A549 (cell line): ENCODE measurements at regions not wholly inside any gene's neighbourhood (a gene's known extent, or its start where the extent isn't known, plus 50 kb on each side); places are given as distances from the start of the nearest gene placed in this dataset.

Experiments used
- ATAC-seq, 2 experiments: fragments of 200-7000 bp in 1 of 2; fragments of >200 bp in 1 of 2; cut with Nextera tagmentation in 1 of 2; cut with Tn5 transposase in 1 of 2; 3 replicates each; pipeline versions ENCODE4 v1.8.0 to v1.9.1; 2018 to 2020; ENCODE audit warnings: mild to moderate bottlenecking in 1 of 2, moderate library complexity in 1 of 2
- CTCF ChIA-PET: fragments of 300-600 bp; sonication (Branson Sonifier 250); formaldehyde crosslinking; extraction: SDS; loops from one replicate; lab custom pipeline; 2021; ENCODE audit warnings: antibody characterized with exemption, inconsistent platforms; lab: Yijun Ruan, JAX
- POLR2A ChIA-PET: fragments of 350-600 bp; formaldehyde crosslinking; extraction: SDS; loops from one replicate; lab custom pipeline; 2021; ENCODE audit warnings: antibody characterized with exemption, inconsistent platforms; lab: Yijun Ruan, JAX
- DNase-seq, 2 experiments: peaks; one replicate each; pipeline versions ENCODE4 v3.0.0 to v3.0.0-alpha.2; 2011 to 2016; ENCODE audit warnings: low read depth in 1 of 2, low spot score in 1 of 2
- FAIRE-seq: peaks from 2 replicates; lab custom pipeline; 2011; peaks lifted over from hg19 to GRCh38; lab: Jason Lieb, UNC
- H3K27ac ChIP-seq, 2 experiments: fragments of >200 bp; sonication (Bioruptor Twin); formaldehyde crosslinking; 3 replicates each; pipeline ENCODE4 v1.5.1; 2016 to 2017
- H3K4me1 ChIP-seq: fragments of >200 bp; sonication (Bioruptor Twin); formaldehyde crosslinking; 3 replicates; pipeline ENCODE4 v1.6.1; 2016
- H3K4me2 ChIP-seq: fragments of >200 bp; sonication (Bioruptor Twin); formaldehyde crosslinking; 3 replicates; pipeline ENCODE4 v1.6.1; 2016
- H3K4me3 ChIP-seq: fragments of >200 bp; sonication (Bioruptor Twin); formaldehyde crosslinking; 3 replicates; pipeline ENCODE4 v1.5.1; 2016
- H3K9me3 ChIP-seq: fragments of >200 bp; sonication (Bioruptor Twin); formaldehyde crosslinking; 3 replicates; pipeline ENCODE4 v1.6.1; 2016
- CBX2 ChIP-seq: fragments of 200-600 bp; sonication (generic); IDR thresholded peaks from 2 replicates; pipeline ENCODE4 v1.6.1; 2016; ENCODE audit warnings: low read depth, mild to moderate bottlenecking, borderline replicate concordance
- CTCF ChIP-seq: fragments of >200 bp; sonication (Bioruptor Twin); formaldehyde crosslinking; IDR thresholded peaks from 3 replicates; pipeline ENCODE4 v1.5.1; 2016
- EHF ChIP-seq: fragments of 250-450 bp; sonication (Bioruptor Pico); IDR thresholded peaks from 2 replicates; pipeline ENCODE4 v1.5.0; 2020; ENCODE audit warnings: mild to moderate bottlenecking
- ELK1 ChIP-seq: fragments of 150-350 bp; IDR thresholded peaks from 2 replicates; pipeline ENCODE4 v1.6.1; 2014; ENCODE audit warnings: low read depth, mild to moderate bottlenecking, low read length
- EP300 ChIP-seq, 2 experiments: fragments of >200 bp; sonication (Bioruptor Twin); formaldehyde crosslinking; IDR thresholded peaks; 2 replicates in 1 of 2; 3 replicates in 1 of 2; pipeline ENCODE4 v1.6.1; 2016 to 2017
- GATA3 ChIP-seq: IDR thresholded peaks from 2 replicates; pipeline ENCODE4 v1.6.1; 2012; ENCODE audit warnings: borderline replicate concordance
- HOXA7 ChIP-seq: fragments of 250-450 bp; sonication (Bioruptor Pico); IDR thresholded peaks from 2 replicates; pipeline ENCODE4 v1.5.0; 2020; ENCODE audit warnings: mild to moderate bottlenecking, moderate library complexity
- HOXB13 ChIP-seq: fragments of 250-450 bp; sonication (Bioruptor Pico); IDR thresholded peaks from 2 replicates; pipeline ENCODE4 v1.5.0; 2020; ENCODE audit warnings: low read depth, mild to moderate bottlenecking, moderate library complexity
- HOXB5 ChIP-seq: fragments of 250-450 bp; sonication (Bioruptor Pico); IDR thresholded peaks from 2 replicates; pipeline ENCODE4 v1.5.0; 2020; ENCODE audit warnings: mild to moderate bottlenecking, moderate library complexity
- NFE2L2 ChIP-seq: fragments of 150-350 bp; conservative IDR thresholded peaks from 2 replicates; pipeline ENCODE4 v1.6.1; 2014; ENCODE audit warnings: low read length
- NPAS2 ChIP-seq: fragments of 250-450 bp; sonication (Bioruptor Pico); IDR thresholded peaks from 2 replicates; pipeline ENCODE4 v1.8.0; 2022; ENCODE audit warnings: mild to moderate bottlenecking, moderate library complexity, borderline replicate concordance
- PHF8 ChIP-seq: fragments of 200-600 bp; sonication (generic); IDR thresholded peaks from 2 replicates; pipeline ENCODE4 v1.6.1; 2016; ENCODE audit warnings: low read depth, mild to moderate bottlenecking, antibody characterized with exemption, moderate library complexity, borderline replicate concordance
- SMC3 ChIP-seq: fragments of >200 bp; sonication (Bioruptor Twin); formaldehyde crosslinking; IDR thresholded peaks from 3 replicates; pipeline ENCODE4 v1.6.1; 2018; ENCODE audit warnings: inconsistent platforms
- TFCP2L1 ChIP-seq: fragments of 250-450 bp; sonication (Bioruptor Pico); IDR thresholded peaks from 2 replicates; pipeline ENCODE4 v1.5.0; 2021; ENCODE audit warnings: mild to moderate bottlenecking
- TP53 ChIP-seq: fragments of 250-450 bp; sonication (Bioruptor Pico); IDR thresholded peaks from 2 replicates; pipeline ENCODE4 v1.5.0; 2021; ENCODE audit warnings: mild to moderate bottlenecking, moderate library complexity
- ZC3H11A ChIP-seq: fragments of 450-650 bp; IDR thresholded peaks from 2 replicates; pipeline ENCODE4 v1.6.1; 2014; ENCODE audit warnings: antibody characterized with exemption, mild to moderate bottlenecking
- ZFP36 ChIP-seq: fragments of 450-650 bp; IDR thresholded peaks from 2 replicates; pipeline ENCODE4 v1.6.1; 2014; ENCODE audit warnings: borderline replicate concordance; ENCODE audit not compliant: partially characterized antibody
- ZSCAN20 ChIP-seq: fragments of 250-450 bp; sonication (Bioruptor Pico); IDR thresholded peaks from 2 replicates; pipeline ENCODE4 v1.8.0; 2022; ENCODE audit warnings: mild to moderate bottlenecking, moderate library complexity
- WGBS: methylation state at CpG from one replicate; pipeline ENCODE4 v1.1.6; 2017; ENCODE audit errors: missing lambda C conversion rate; 5-methylcytosine and 5-hydroxymethylcytosine counted together
- TF ChIP-seq, protein P1 (sequence below): fragments of 200-600 bp; sonication (generic); IDR thresholded peaks from 2 replicates; pipeline ENCODE4 v1.6.1; 2016; ENCODE audit warnings: antibody characterized with exemption, mild to moderate bottlenecking, moderate library complexity
- TF ChIP-seq, protein P2 (sequence below): fragments of >200 bp; sonication (Bioruptor Twin); formaldehyde crosslinking; IDR thresholded peaks from 2 replicates; pipeline ENCODE4 v1.6.1; 2016
- TF ChIP-seq, protein P3 (sequence below): fragments of 250-450 bp; sonication (Bioruptor Pico); IDR thresholded peaks from 2 replicates; pipeline ENCODE4 v1.5.0; 2021; ENCODE audit warnings: mild to moderate bottlenecking, moderate library complexity, borderline replicate concordance

DNA sequence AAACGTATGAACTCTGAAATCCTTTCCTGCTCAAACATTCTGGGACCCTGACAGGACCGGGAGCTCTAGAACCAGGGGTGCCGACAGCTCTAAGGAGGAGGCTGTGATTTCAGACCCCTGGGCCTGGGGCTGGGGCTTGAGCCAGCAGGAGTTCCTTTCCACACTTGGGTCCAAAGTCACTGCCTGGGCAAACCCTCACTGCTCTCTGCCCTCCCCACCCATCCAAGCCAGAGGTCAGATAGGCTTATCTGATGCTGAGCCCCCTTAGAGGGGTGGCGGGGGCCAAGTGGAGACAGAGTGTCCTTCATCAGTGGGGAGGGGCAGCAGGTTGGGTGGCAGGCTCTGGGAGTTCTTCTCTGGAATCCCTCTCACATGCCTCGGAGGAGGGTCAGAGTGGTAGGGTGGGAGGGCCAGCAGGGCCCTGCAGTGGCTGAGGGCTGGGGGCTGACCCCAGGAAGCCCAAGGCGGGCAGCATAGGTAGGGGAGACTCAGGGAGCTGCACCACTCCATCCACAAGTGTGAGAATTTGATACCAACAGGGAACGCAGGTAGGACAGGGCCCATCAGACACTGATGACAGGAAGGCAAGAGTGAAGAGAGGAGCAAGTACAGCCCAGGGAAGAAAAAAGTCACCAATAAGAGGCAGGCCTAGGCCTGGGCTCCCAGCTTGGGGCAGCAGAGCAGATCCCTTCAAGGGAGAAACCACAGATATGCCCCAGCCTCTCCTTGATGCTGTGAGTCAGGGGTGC, 121.0 kb downstream of the MRPL14 start:
- Histone ChIP-seq H3K4me1 (peaks cover 81% of the 10 kb centered on the region), H3K4me3 (no peak overlapping the region), H3K9me3 (no peaks in the 10 kb centered on the region), H3K4me2 (peak overlapping the region; percentile 100; the same call in 2 of the 3 replicates)
- no peak for TF ChIP-seq SMC3
- TF ChIP-seq HOXB13: no peak
- TF ChIP-seq CBX2: no peak
- TF ChIP-seq, protein P1, sequence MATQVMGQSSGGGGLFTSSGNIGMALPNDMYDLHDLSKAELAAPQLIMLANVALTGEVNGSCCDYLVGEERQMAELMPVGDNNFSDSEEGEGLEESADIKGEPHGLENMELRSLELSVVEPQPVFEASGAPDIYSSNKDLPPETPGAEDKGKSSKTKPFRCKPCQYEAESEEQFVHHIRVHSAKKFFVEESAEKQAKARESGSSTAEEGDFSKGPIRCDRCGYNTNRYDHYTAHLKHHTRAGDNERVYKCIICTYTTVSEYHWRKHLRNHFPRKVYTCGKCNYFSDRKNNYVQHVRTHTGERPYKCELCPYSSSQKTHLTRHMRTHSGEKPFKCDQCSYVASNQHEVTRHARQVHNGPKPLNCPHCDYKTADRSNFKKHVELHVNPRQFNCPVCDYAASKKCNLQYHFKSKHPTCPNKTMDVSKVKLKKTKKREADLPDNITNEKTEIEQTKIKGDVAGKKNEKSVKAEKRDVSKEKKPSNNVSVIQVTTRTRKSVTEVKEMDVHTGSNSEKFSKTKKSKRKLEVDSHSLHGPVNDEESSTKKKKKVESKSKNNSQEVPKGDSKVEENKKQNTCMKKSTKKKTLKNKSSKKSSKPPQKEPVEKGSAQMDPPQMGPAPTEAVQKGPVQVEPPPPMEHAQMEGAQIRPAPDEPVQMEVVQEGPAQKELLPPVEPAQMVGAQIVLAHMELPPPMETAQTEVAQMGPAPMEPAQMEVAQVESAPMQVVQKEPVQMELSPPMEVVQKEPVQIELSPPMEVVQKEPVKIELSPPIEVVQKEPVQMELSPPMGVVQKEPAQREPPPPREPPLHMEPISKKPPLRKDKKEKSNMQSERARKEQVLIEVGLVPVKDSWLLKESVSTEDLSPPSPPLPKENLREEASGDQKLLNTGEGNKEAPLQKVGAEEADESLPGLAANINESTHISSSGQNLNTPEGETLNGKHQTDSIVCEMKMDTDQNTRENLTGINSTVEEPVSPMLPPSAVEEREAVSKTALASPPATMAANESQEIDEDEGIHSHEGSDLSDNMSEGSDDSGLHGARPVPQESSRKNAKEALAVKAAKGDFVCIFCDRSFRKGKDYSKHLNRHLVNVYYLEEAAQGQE: no peak
- no peak for TF ChIP-seq ZFP36
- TF ChIP-seq TP53 (CRISPR knock-in tag): no peak
- no peak for TF ChIP-seq HOXB5
- TF ChIP-seq NPAS2 (CRISPR knock-in tag): no peak
- TF ChIP-seq, all 56 proteins: peak for 0
- ChIA-PET CTCF (interaction anchor here (0.6 to 2.8 kb wide), 9 partner anchors 15 to 237 kb away, joined by 3 to 19 read pairs (median 4); partner anchors contain the start of gene VEGFA), POLR2A (interaction anchor here (0.5 to 0.9 kb wide), 2 partner anchors 10 to 237 kb away, joined by 3 read pairs; partner anchors contain the start of gene VEGFA)
- FAIRE-seq (no peak), ATAC-seq (no peak), DNase-seq (no peak)
- WGBS: 86% methylated on average over 4 of the region's 7 CpGs
- peak overlapping the region; percentile 100 for H3K27ac ChIP-seq

DNA sequence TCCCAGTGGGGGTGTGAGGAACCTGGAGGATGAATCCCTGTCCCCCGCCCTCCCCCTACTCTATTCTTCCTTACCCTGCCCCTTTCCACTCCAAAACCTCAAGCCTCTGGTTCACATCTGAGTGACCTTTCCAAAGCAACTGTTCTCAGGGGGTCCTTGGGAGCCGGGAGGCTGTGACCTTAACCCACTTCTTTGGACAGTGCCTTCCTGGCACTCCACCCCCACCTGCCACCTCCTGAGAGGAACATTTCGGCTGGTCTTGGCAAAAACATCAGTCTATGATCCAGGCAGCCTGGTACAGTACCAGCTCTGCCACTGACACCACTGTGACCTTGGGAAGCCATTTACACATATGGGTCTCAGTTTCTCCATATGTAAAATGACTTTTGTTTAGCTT, 121.7 kb downstream of the MRPL14 start:
- peak overlapping the region; percentile 100 for H3K27ac ChIP-seq
- FAIRE-seq (no peak), ATAC-seq (no peak), DNase-seq (no peak)
- no peak for TF ChIP-seq ZFP36
- TF ChIP-seq NFE2L2: no peak
- no peak for TF ChIP-seq EHF (CRISPR knock-in tag)
- TF ChIP-seq EP300 (IDR thresholded peaks at IDR 0.05): no peak
- TF ChIP-seq, protein P2, sequence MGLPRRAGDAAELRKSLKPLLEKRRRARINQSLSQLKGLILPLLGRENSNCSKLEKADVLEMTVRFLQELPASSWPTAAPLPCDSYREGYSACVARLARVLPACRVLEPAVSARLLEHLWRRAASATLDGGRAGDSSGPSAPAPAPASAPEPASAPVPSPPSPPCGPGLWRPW: no peak
- no peak for TF ChIP-seq GATA3
- TF ChIP-seq ZSCAN20: no peak
- H3K4me2 ChIP-seq: peak overlapping the region; percentile 100
- 43% methylated on average over 2 of the region's 3 CpGs for WGBS
- CTCF ChIA-PET: interaction anchor here (0.9 to 2.8 kb wide), 12 partner anchors 12 to 339 kb away, joined by 3 to 19 read pairs (median 4); partner anchors contain the start of gene VEGFA
- H3K9me3 ChIP-seq: no peaks in the 10 kb centered on the region
- POLR2A ChIA-PET: interaction anchor here (0.9 kb wide), 1 partner anchor 236 kb away, joined by 3 read pairs; the partner anchor contains the start of gene VEGFA
- no peak overlapping the region for H3K4me3 ChIP-seq
- peaks cover 81% of the 10 kb centered on the region for H3K4me1 ChIP-seq

DNA sequence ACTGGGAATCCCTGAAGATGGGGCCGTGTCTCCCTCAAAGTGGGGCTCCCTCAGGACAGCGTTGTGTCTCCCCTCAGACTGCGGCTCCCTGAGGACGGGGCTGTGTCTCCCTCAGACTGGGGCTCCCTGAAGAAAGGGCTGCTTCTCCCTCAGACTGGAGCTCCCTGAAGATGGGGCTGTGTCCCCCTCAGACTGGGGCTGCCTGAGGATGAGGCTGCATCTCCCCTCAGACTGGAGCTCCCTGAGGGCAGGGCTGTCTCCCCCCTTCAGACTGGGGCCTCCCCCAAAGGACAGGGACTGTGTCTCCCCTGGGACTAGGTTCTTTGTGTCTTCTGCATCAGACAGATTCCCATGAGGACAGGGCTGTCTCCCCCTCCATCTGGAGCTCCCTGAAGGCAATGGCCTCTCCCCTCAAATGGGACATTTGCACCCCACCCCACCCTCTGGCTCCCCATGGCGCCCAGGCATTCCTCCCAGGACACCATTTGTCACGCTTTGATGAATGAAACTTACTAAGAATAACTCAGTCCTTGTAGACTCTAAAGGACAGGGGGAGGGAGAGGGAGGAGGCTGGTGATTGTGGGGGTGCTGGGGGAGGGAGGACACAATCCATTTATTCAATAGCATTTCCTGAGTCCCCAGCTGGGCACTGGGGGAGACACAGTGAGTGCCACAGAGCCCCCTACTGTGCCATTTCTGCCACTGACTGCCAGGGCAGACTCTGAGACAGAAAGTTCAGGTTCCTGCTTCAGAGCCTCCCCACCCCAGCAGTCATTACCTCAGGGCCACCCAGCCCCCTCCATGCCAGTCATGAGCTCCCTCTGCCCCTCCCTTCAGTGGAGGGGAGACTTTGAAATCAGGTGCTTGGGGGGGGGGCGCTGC, 122.4 kb downstream of the MRPL14 start:
- no peak for FAIRE-seq
- Histone ChIP-seq H3K4me1 (peaks cover 80% of the 10 kb centered on the region), H3K27ac (peak overlapping the region; percentile 100), H3K4me3 (no peak overlapping the region), H3K4me2 (peak overlapping the region; percentile 100), H3K9me3 (no peaks in the 10 kb centered on the region)
- POLR2A ChIA-PET: no interaction called here
- DNase-seq: peak in 1 of 2 experiments; percentile 39
- WGBS: 40% methylated on average over 3 of the region's 7 CpGs
- ATAC-seq: peak in 1 of 2 experiments; percentile 21; a peak in 2 of 6 replicates
- CTCF ChIA-PET: interaction anchor here (0.9 to 2.8 kb wide), 14 partner anchors 11 to 338 kb away, joined by 3 to 19 read pairs (median 5); partner anchors contain the start of gene VEGFA
- TF ChIP-seq PHF8 (no peak), ELK1 (no peak), CTCF (peak; percentile 33; the same call in 2 of the 3 replicates), TFCP2L1 (CRISPR knock-in tag) (no peak), ZC3H11A (no peak), HOXA7 (CRISPR knock-in tag) (no peak)
- TF ChIP-seq, protein P3, sequence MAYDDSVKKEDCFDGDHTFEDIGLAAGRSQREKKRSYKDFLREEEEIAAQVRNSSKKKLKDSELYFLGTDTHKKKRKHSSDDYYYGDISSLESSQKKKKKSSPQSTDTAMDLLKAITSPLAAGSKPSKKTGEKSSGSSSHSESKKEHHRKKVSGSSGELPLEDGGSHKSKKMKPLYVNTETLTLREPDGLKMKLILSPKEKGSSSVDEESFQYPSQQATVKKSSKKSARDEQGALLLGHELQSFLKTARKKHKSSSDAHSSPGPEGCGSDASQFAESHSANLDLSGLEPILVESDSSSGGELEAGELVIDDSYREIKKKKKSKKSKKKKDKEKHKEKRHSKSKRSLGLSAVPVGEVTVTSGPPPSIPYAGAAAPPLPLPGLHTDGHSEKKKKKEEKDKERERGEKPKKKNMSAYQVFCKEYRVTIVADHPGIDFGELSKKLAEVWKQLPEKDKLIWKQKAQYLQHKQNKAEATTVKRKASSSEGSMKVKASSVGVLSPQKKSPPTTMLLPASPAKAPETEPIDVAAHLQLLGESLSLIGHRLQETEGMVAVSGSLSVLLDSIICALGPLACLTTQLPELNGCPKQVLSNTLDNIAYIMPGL: no peak
- TF ChIP-seq, protein P2: no peak
